ENCODE measurements at regions not wholly inside any gene's neighbourhood (a gene's known extent, or its start where the extent isn't known, plus 50 kb on each side); places are given as distances from the start of the nearest gene placed in this dataset.

DNA sequence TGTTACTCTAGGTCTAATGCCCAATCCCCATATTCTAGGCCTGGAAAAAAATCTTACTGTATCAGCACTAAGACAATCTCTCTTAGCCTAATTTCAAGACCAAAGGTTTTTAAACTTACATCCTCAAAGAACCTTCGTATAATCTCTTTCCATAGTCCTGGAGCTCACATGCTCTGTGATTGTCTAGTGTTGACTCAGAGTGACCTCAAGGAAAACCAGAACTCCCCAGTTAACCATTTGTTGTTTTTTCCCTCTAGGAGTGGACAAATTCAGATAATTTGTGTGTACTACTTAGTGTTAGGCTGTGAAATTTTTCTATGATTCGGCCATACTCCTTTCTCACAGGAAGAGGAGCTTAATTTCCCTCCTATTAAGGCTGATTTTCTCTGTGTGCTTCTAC, 536.1 kb downstream of the SLC4A3 start:
- H3K4me3 ChIP-seq (ENCODE audit: low read depth, low read length): no peak overlapping the region
- peak; percentile 30 for DNase-seq (ENCODE audit: low read depth)
- TF ChIP-seq, protein P1, sequence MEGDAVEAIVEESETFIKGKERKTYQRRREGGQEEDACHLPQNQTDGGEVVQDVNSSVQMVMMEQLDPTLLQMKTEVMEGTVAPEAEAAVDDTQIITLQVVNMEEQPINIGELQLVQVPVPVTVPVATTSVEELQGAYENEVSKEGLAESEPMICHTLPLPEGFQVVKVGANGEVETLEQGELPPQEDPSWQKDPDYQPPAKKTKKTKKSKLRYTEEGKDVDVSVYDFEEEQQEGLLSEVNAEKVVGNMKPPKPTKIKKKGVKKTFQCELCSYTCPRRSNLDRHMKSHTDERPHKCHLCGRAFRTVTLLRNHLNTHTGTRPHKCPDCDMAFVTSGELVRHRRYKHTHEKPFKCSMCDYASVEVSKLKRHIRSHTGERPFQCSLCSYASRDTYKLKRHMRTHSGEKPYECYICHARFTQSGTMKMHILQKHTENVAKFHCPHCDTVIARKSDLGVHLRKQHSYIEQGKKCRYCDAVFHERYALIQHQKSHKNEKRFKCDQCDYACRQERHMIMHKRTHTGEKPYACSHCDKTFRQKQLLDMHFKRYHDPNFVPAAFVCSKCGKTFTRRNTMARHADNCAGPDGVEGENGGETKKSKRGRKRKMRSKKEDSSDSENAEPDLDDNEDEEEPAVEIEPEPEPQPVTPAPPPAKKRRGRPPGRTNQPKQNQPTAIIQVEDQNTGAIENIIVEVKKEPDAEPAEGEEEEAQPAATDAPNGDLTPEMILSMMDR (conservative IDR thresholded peaks at IDR 0.05; ENCODE audit: low read depth, low read length): no peak

DNA sequence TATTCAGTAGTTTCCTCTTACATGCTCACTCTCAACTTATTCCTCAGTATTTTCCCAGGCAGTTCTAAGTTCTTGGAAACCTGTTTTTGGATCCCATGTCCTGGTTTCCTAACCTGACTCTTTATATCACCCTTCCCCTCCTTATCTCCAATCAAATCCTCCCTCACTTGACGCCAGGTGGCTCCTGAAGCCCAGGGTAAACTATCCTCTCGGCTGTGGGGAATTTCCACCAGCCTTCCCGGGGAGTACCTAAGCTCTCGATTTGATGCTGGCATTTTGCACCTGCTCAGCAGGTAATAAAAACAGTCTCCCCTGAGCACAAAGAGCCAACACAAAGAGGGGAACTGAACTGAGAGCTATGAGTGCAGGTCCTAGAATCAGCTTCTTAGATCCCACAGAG, 538.0 kb downstream of the SLC4A3 start:
- DNase-seq (ENCODE audit: low read depth): no peak
- no peak overlapping the region for H3K4me3 ChIP-seq (ENCODE audit: low read depth, low read length)
- TF ChIP-seq, protein P1 (conservative IDR thresholded peaks at IDR 0.05; ENCODE audit: low read depth, low read length): peak; percentile 60

DNA sequence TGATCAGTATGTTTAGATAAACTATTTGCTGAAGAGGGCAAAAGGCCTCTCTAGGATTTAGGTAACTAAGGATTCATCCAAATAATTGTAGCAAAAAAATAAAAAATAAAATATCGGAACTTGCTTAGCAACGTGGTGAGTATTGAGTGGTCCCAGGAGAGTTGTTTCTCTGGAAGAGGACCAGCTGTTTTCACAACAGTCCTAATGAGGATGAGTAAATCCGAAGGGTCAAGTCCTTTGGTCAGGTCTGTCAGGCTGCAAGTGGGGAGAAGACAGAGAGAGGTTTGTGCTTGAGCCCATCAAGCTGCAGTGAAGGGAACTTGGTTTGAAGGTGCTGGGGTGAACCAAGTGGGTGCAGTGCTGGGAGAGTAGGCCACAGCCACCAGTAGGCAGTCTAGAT, 539.2 kb downstream of the SLC4A3 start:
- TF ChIP-seq, protein P1 (conservative IDR thresholded peaks at IDR 0.05; ENCODE audit: low read depth, low read length): no peak
- no peak for DNase-seq (ENCODE audit: low read depth)
- no peak overlapping the region for H3K4me3 ChIP-seq (ENCODE audit: low read depth, low read length)

DNA sequence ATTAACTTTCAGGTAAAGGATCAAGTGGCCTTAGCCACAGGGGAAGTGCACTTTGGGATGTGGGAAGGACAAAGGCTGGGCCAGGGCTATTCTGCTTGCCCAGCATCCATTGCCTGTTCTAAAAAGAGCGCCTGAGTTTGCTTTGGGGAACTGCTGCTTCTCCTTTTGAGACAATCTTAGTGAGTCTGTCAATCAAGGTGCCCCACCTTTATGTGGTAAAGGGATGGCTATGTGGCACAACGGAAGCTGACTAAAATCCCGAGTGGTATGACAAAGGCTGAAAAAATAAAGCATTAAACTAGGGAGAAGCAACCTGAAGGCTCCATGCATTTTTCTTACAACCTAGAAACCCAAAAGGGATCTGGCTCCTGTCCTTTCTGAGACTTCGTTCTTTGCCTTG, 540.5 kb downstream of the SLC4A3 start:
- H3K4me3 ChIP-seq (ENCODE audit: low read depth, low read length): no peak overlapping the region
- DNase-seq (ENCODE audit: low read depth): no peak
- TF ChIP-seq, protein P1 (conservative IDR thresholded peaks at IDR 0.05; ENCODE audit: low read depth, low read length): no peak

DNA sequence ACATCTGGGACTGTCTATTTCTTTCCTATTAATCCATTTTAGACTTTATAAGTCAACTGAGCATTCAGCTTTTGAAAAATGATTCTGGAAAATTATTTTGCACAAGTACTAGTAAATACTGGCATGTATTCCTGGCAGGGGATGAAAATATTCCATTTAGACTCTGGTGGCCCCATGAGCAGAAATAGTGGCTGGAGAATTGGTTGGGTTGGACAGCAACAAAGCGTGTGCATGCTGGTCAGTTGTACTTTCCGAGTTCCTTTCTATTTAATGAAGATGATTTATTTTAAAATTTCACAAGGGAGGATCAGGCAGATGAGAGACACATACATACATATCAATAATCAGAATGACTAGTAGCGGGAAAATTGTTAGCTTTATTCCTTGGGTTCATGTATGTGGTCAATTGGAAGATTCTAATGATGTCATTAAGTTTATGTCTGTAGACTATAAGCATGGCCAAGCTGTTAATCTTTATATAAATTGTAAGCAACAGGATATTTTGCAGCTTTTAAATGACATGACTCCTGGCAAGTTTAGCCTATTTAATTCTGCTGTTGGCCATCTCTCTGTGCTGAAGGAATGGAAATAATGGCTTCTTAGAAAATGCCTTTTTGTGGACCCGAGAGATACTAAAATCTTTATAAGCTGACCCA, 541.6 kb downstream of the SLC4A3 start:
- no peak overlapping the region for H3K4me3 ChIP-seq (ENCODE audit: low read depth, low read length)
- no peak for DNase-seq (ENCODE audit: low read depth)
- TF ChIP-seq, protein P1 (conservative IDR thresholded peaks at IDR 0.05; ENCODE audit: low read depth, low read length): no peak

DNA sequence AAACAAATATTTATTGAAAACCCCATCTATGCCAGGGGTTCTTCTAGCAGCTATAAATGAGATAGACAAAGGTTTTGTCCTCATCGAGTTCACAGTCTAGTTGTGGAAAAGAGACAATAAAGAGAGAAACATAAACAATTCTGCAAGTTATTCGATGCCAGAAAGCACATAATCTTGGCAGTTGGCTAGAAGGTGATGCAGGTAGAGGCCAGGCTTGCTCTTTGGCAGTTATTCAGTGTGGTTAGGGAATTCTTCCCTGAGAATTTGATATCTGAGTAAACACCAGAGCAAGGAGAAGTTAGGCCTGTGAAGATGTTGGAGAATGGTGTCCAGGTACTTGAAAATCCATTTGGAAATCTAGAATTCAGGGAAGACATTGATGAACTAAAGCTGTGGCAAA, 547.4 kb downstream of the SLC4A3 start:
- H3K4me3 ChIP-seq (ENCODE audit: low read depth, low read length): no peak overlapping the region
- no peak for DNase-seq (ENCODE audit: low read depth)
- TF ChIP-seq, protein P1 (conservative IDR thresholded peaks at IDR 0.05; ENCODE audit: low read depth, low read length): no peak

DNA sequence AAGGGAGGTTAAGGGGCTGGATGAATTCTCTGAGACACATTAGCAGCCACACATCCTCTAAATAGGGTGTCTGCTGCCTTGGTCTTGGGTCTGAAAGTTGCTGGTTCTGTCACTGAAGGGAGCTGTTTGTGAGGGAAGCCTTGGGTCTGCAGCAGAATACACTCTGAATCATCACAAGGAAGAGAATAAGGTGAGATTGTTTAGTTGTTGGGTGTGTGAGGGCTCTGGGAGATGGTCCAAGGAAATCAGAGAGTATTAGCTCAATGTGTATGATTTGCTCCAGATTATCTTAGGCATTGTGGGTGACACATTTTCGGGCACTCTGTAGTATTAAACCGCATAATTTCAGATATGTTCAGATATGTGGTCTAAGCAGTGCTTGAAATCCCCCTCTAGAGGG, 548.5 kb downstream of the SLC4A3 start:
- no peak for DNase-seq (ENCODE audit: low read depth)
- no peak overlapping the region for H3K4me3 ChIP-seq (ENCODE audit: low read depth, low read length)
- TF ChIP-seq, protein P1 (conservative IDR thresholded peaks at IDR 0.05; ENCODE audit: low read depth, low read length): no peak
